CD14-positive monocyte (primary cell): ENCODE measurements at regions not wholly inside any gene's neighbourhood (a gene's known extent, or its start where the extent isn't known, plus 50 kb on each side); places are given as distances from the start of the nearest gene placed in this dataset.

Source experiments
- DNase-seq, 3 donors: peaks; one replicate each; pipeline ENCODE4 v3.0.0-alpha.2; 2011 to 2022
- H2AFZ ChIP-seq: 2 replicates; pipeline ENCODE4 v1.6.0; 2012; ENCODE audit warnings: mild to moderate bottlenecking, low read depth, low read length, inconsistent platforms; ENCODE audit not compliant: insufficient read depth, poor library complexity, severe bottlenecking
- H3K27ac ChIP-seq, 2 donors: 1 replicate in 1 of 2; 2 replicates in 1 of 2; pipeline ENCODE4 v1.5.1; 2012 to 2013; ENCODE audit warnings: low read length in 2 of 2, control low read depth in 1 of 2, inconsistent platforms in 1 of 2, low read depth in 1 of 2, mild to moderate bottlenecking in 1 of 2
- H3K27me3 ChIP-seq, 2 donors: one replicate each; pipeline versions ENCODE4 v1.6.0 to v1.6.1; 2011 to 2013; ENCODE audit warnings: low read length in 2 of 2; ENCODE audit not compliant: control insufficient read depth in 2 of 2, insufficient read depth in 2 of 2
- H3K36me3 ChIP-seq, 2 donors: replicated peaks in 1 of 2; 1 replicate in 1 of 2; 2 replicates in 1 of 2; pipeline versions ENCODE4 v1.5.1 to v1.6.1; 2012 to 2013; ENCODE audit warnings: low read length in 2 of 2, control low read depth in 1 of 2, inconsistent platforms in 1 of 2, mild to moderate bottlenecking in 1 of 2; ENCODE audit not compliant: insufficient read depth in 2 of 2, control insufficient read depth in 1 of 2
- H3K4me1 ChIP-seq, 2 donors: 1 replicate in 1 of 2; 2 replicates in 1 of 2; pipeline versions ENCODE4 v1.5.1 to v1.6.1; 2012 to 2013; ENCODE audit warnings: low read length in 2 of 2, control low read depth in 1 of 2, inconsistent platforms in 1 of 2, mild to moderate bottlenecking in 1 of 2, moderate library complexity in 1 of 2; ENCODE audit not compliant: insufficient read depth in 2 of 2, control insufficient read depth in 1 of 2
- H3K4me2 ChIP-seq: replicated peaks from 2 replicates; pipeline ENCODE3; 2012; ENCODE audit warnings: low read length, moderate library complexity, mild to moderate bottlenecking; ENCODE audit not compliant: poor library complexity, severe bottlenecking; ENCODE audit errors: extremely low read depth
- H3K4me3 ChIP-seq, 3 experiments: fragments of 200-600 bp in 1 of 3; sonication (generic) in 1 of 3; replicated peaks in 1 of 3; 1 replicate in 2 of 3; 2 replicates in 1 of 3; pipeline ENCODE4 v1.5.1; 2011 to 2013; ENCODE audit warnings: low read length in 3 of 3, mild to moderate bottlenecking in 3 of 3, control low read depth in 2 of 3, low read depth in 2 of 3, inconsistent platforms in 1 of 3, moderate library complexity in 1 of 3
- H3K79me2 ChIP-seq: 2 replicates; pipeline ENCODE4 v1.6.0; 2012; ENCODE audit warnings: mild to moderate bottlenecking, control low read depth, inconsistent platforms, low read length, moderate library complexity; ENCODE audit not compliant: insufficient read depth
- H3K9ac ChIP-seq: 2 replicates; pipeline ENCODE4 v1.6.0; 2017; ENCODE audit warnings: low read length, mild to moderate bottlenecking; ENCODE audit not compliant: insufficient read depth, poor library complexity, severe bottlenecking
- H3K9me3 ChIP-seq, 2 donors: replicated peaks in 1 of 2; 1 replicate in 1 of 2; 2 replicates in 1 of 2; pipeline versions ENCODE4 v1.5.1 to v1.6.1; 2012 to 2013; ENCODE audit warnings: low read length in 2 of 2, control low read depth in 1 of 2; ENCODE audit not compliant: control insufficient read depth in 1 of 2, insufficient read depth in 1 of 2
- H4K20me1 ChIP-seq: 2 replicates; pipeline ENCODE4 v1.6.0; 2012; ENCODE audit warnings: mild to moderate bottlenecking, low read length, control low read depth, moderate library complexity; ENCODE audit not compliant: insufficient read depth
- H3K27ac Mint-ChIP-seq, 7 donors: one replicate each; pipeline ENCODE4 v1.8.0; 2020; ENCODE audit warnings: mild to moderate bottlenecking in 7 of 7, mixed read lengths in 7 of 7, moderate library complexity in 6 of 7, inconsistent platforms in 2 of 7
- H3K27me3 Mint-ChIP-seq, 3 donors: one replicate each; pipeline ENCODE4 v1.8.0; 2021 to 2022; ENCODE audit warnings: low read depth in 3 of 3, mild to moderate bottlenecking in 3 of 3, mixed read lengths in 3 of 3, moderate library complexity in 3 of 3, inconsistent platforms in 1 of 3
- H3K36me3 Mint-ChIP-seq, 2 donors: one replicate each; pipeline ENCODE4 v1.8.0; 2020; ENCODE audit warnings: mixed read lengths in 2 of 2, inconsistent platforms in 1 of 2, mild to moderate bottlenecking in 1 of 2
- H3K4me1 Mint-ChIP-seq: one replicate; pipeline ENCODE4 v1.8.0; 2020; ENCODE audit warnings: mild to moderate bottlenecking, mixed read lengths
- H3K4me3 Mint-ChIP-seq, 2 donors: one replicate each; pipeline ENCODE4 v1.8.0; 2020; ENCODE audit warnings: mild to moderate bottlenecking in 2 of 2, mixed read lengths in 2 of 2, moderate library complexity in 1 of 2
- H3K9me3 Mint-ChIP-seq, 7 donors: one replicate each; pipeline ENCODE4 v1.8.0; 2020 to 2022; ENCODE audit warnings: mixed read lengths in 7 of 7, mild to moderate bottlenecking in 6 of 7, moderate library complexity in 6 of 7, inconsistent platforms in 2 of 7
- CTCF ChIP-seq: fragments of 200-600 bp; IDR thresholded peaks from one replicate; pipeline ENCODE4 v1.8.0; 2022; ENCODE audit warnings: antibody characterized with exemption, mild to moderate bottlenecking
- WGBS: methylation state at CpG from one replicate; pipeline ENCODE4 v1.1.5; 2013; ENCODE audit warnings: missing lambda C conversion rate; ENCODE audit not compliant: insufficient coverage; 5-methylcytosine and 5-hydroxymethylcytosine counted together
- intact Hi-C, 2 donors: fragments of 100-400 bp; cut with micrococcal nuclease; formaldehyde crosslinking; loops; one replicate each; pipeline versions ENCODE4 v1.15.0 to v1.15.1; 2023

- intact Hi-C loops, result no loop called here
Measured at GRCh38 chr5:8682381-8682780, 813.4 kb downstream of the MTRR start.

GRCh38 chr5:8683496-8683895 lies 814.5 kb downstream of the MTRR start:
- Histone ChIP-seq H3K36me3 (no peaks in the 10 kb centered on the region), H4K20me1 (no peaks in the 10 kb centered on the region), H3K9ac (no peak overlapping the region), H3K4me1 (no peaks in the 10 kb centered on the region), H3K79me2 (no peaks in the 10 kb centered on the region), H3K4me3 (no peak overlapping the region), H3K27ac (no peak overlapping the region), H3K9me3 (no peaks in the 10 kb centered on the region), H3K4me2 (no peak overlapping the region), H3K27me3 (no peaks in the 10 kb centered on the region), H2AFZ (no peak overlapping the region)
- no CpG with 5 or more reads among the region's 2 CpGs for WGBS
- Mint-ChIP-seq H3K36me3 (no peaks in the 10 kb centered on the region), H3K9me3 (peaks cover 0 to under 1% (median 0%) of the 10 kb centered on the region in 7 donors), H3K27ac (no peak overlapping the region), H3K27me3 (peaks cover 0 to 2% (median 0%) of the 10 kb centered on the region in 3 donors), H3K4me1 (no peaks in the 10 kb centered on the region), H3K4me3 (no peak overlapping the region)
- intact Hi-C loops, result no loop called here
- no peak for DNase-seq
- no peak for TF ChIP-seq CTCF

More at GRCh38 chr5:8682381-8682780, 813.4 kb downstream of the MTRR start:
- Histone ChIP-seq H3K9me3 (no peaks in the 10 kb centered on the region), H3K27ac (no peak overlapping the region), H3K4me2 (no peak overlapping the region), H3K4me3 (no peak overlapping the region), H2AFZ (no peak overlapping the region), H3K36me3 (no peaks in the 10 kb centered on the region), H3K9ac (no peak overlapping the region), H3K4me1 (no peaks in the 10 kb centered on the region), H4K20me1 (no peaks in the 10 kb centered on the region), H3K27me3 (no peaks in the 10 kb centered on the region), H3K79me2 (no peaks in the 10 kb centered on the region)
- Mint-ChIP-seq H3K36me3 (no peaks in the 10 kb centered on the region), H3K9me3 (peaks cover 0 to 3% (median 0%) of the 10 kb centered on the region in 7 donors), H3K27ac (no peak overlapping the region), H3K27me3 (peaks cover 0 to 2% (median 0%) of the 10 kb centered on the region in 3 donors), H3K4me1 (no peaks in the 10 kb centered on the region), H3K4me3 (no peak overlapping the region)
- TF ChIP-seq CTCF, result no peak
- 100% methylated on average over 1 of the region's 3 CpGs for WGBS
- no peak for DNase-seq
